Activated CD4-positive, alpha-beta memory T cell treated with anti-CD3 and anti-CD28 coated beads, Interleukin-2, amount 10 ng/mL, durations not matched to agents 7 days and 5 days (primary cell): ENCODE measurements at regions not wholly inside any gene's neighbourhood (a gene's known extent, or its start where the extent isn't known, plus 50 kb on each side); places are given as distances from the start of the nearest gene placed in this dataset.
"Not testable (repeated sequence)": the region's sequence is repeated elsewhere in the genome, so short reads cannot be mapped to it uniquely, and the experiment has no call there.

ENCODE experiments used
- CTCF ChIA-PET: fragments of 350-600 bp; sonication (Branson Sonifier 250); formaldehyde crosslinking; loops from one replicate; lab custom pipeline; 2021; ENCODE audit warnings: antibody characterized with exemption, inconsistent platforms; lab: Charles Lee
- POLR2A ChIA-PET: fragments of 350-600 bp; sonication (Branson Sonifier 250); formaldehyde crosslinking; loops from one replicate; lab custom pipeline; 2021; ENCODE audit warnings: antibody characterized with exemption; lab: Charles Lee
- DNase-seq: peaks from one replicate; pipeline ENCODE4 v3.0.0-alpha.2; 2020
- H3K27ac Mint-ChIP-seq: one replicate; pipeline ENCODE4 v1.8.0; 2021; ENCODE audit warnings: mild to moderate bottlenecking, mixed read lengths
- H3K27me3 Mint-ChIP-seq: one replicate; pipeline ENCODE4 v1.8.0; 2021; ENCODE audit warnings: mixed read lengths
- H3K36me3 Mint-ChIP-seq: one replicate; pipeline ENCODE4 v1.8.0; 2021; ENCODE audit warnings: low read depth, mixed read lengths
- H3K4me1 Mint-ChIP-seq: one replicate; pipeline ENCODE4 v1.8.0; 2021; ENCODE audit warnings: mixed read lengths
- H3K4me3 Mint-ChIP-seq: one replicate; pipeline ENCODE4 v1.8.0; 2021; ENCODE audit warnings: mild to moderate bottlenecking, mixed read lengths
- H3K9me3 Mint-ChIP-seq: one replicate; pipeline ENCODE4 v1.8.0; 2021; ENCODE audit warnings: mixed read lengths

DNA sequence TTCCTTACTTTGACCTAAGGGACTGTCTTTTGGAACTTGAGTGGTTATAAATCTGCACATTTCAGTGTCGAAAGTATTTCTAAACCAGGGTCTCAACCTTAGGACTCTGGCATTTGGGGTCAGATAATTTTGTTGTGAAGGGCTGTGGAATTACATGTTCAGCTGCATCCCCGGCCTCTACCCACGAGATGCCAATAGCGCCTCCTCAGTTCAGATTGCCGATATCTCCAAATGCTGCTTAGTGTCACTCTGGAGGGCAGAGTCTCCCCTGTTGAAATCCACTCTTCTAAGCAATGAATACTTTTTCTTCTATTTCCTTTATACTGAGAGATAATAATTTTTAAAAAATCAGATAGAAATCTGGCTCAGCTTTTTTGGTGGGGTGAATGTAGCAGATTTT, 379.4 kb upstream of the RGS6 start:
- H3K27ac Mint-ChIP-seq, result no peak overlapping the region
- ChIA-PET POLR2A (interaction anchor here (0.9 kb wide), 1 partner anchor 230 kb away, joined by 3 read pairs; no protein-coding TSS in a partner anchor), CTCF (no interaction called here)
- no peaks in the 10 kb centered on the region for H3K9me3 Mint-ChIP-seq
- peaks cover 58% of the 10 kb centered on the region for H3K4me1 Mint-ChIP-seq
- H3K36me3 Mint-ChIP-seq, result peaks cover 13% of the 10 kb centered on the region
- H3K4me3 Mint-ChIP-seq, result no peak overlapping the region
- no peak for DNase-seq
- H3K27me3 Mint-ChIP-seq, result no peaks in the 10 kb centered on the region

DNA sequence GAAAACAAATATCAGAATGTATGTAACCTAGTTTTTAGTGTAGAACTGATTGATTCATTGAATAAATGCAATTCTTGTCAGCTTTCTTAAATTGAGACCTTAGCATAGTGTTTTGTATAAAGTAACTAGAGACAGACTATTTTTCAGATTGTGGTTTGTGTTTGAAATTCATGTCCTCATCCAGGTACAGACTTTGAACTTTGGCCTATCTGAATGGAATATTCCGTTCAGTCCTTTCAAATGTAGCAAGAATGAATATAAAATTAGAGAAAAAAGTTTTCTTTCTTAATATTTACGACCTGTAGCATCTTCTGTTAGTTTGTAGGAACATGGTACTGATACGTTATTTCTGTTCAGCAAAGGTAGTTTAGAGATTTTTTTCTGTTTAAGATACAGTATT, 378.4 kb upstream of the RGS6 start:
- Mint-ChIP-seq H3K9me3 (no peaks in the 10 kb centered on the region), H3K36me3 (peaks cover 13% of the 10 kb centered on the region), H3K27ac (no peak overlapping the region), H3K4me3 (no peak overlapping the region), H3K27me3 (no peaks in the 10 kb centered on the region), H3K4me1 (peaks cover 58% of the 10 kb centered on the region)
- ChIA-PET CTCF (no interaction called here), POLR2A (interaction anchor here (1.6 to 1.7 kb wide), 2 partner anchors 12 to 38 kb away, joined by 3 to 7 read pairs; no protein-coding TSS in a partner anchor)
- DNase-seq, result no peak

DNA sequence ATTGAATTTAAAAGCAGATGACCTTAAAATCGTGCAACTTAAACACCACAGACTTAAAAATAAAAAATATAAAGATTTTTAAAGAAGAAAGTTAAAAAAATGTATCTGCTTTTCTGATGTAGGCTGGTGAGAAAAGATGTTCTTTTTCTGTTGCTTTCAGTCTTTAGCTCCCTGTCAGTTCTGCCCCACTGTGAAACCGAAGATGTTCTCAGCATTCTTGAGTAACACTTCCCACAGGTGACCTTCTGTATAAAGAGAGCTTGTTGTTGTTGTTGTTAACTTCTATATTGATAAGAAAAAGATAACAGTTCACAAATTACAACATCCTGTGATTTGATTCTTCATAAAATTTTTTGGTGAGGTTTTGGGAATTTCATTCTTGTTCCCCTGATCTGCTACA, 377.9 kb upstream of the RGS6 start:
- peaks cover 13% of the 10 kb centered on the region for H3K36me3 Mint-ChIP-seq
- DNase-seq, result no peak
- CTCF ChIA-PET, result interaction anchor here (1.1 to 1.2 kb wide), 2 partner anchors 15 to 412 kb away, joined by 3 to 4 read pairs; no protein-coding TSS in a partner anchor
- H3K27me3 Mint-ChIP-seq, result no peaks in the 10 kb centered on the region
- POLR2A ChIA-PET, result interaction anchor here (0.9 to 2.8 kb wide), 8 partner anchors 13 to 412 kb away, joined by 3 to 14 read pairs (median 3); partner anchors contain the start of gene SIPA1L1
- H3K27ac Mint-ChIP-seq, result peak overlapping the region; percentile 28
- no peak overlapping the region for H3K4me3 Mint-ChIP-seq
- no peaks in the 10 kb centered on the region for H3K9me3 Mint-ChIP-seq
- peaks cover 58% of the 10 kb centered on the region for H3K4me1 Mint-ChIP-seq

DNA sequence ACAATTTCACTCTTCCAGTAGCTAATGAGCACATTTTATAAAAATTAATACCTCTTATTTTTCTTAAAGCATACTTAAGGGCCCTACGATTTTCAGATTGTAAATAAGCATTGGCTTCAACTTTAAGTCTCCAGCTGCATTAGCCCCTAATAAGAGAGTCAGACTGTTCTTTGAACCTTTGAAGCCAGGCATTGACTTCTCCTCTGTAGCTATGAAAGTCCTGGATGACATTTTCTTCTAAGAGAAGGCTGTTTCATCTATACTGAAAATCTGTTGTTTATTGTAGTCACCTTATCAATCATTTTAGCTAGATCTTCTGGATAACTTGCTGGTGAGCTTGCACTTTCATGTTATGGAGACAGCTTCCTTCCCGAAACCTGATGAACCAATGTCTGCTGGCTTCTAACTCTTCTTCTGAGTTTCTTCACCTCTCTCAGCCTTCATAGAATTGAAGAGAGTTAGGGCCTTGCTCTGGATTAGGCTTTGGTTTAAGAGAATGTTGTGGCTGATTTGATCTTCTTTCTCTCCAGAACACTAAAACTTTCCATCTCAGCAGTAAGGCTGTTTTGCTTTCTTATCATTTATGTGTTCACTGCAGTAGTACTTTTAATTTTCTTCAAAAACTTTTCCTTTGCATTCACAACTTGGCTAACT, 377.1 kb upstream of the RGS6 start:
- Mint-ChIP-seq H3K27me3 (no peaks in the 10 kb centered on the region), H3K4me3 (peak overlapping the region; percentile 57), H3K27ac (peak overlapping the region; percentile 86), H3K4me1 (peaks cover 58% of the 10 kb centered on the region), H3K9me3 (no peaks in the 10 kb centered on the region), H3K36me3 (peaks cover 13% of the 10 kb centered on the region)
- POLR2A ChIA-PET, result interaction anchor here (0.6 to 2.8 kb wide), 20 partner anchors 13 to 412 kb away, joined by 3 to 14 read pairs (median 3); partner anchors contain the start of gene SIPA1L1
- CTCF ChIA-PET, result interaction anchor here (0.8 to 1.2 kb wide), 4 partner anchors 16 to 412 kb away, joined by 3 to 4 read pairs (median 3); no protein-coding TSS in a partner anchor
- DNase-seq, result no peak

DNA sequence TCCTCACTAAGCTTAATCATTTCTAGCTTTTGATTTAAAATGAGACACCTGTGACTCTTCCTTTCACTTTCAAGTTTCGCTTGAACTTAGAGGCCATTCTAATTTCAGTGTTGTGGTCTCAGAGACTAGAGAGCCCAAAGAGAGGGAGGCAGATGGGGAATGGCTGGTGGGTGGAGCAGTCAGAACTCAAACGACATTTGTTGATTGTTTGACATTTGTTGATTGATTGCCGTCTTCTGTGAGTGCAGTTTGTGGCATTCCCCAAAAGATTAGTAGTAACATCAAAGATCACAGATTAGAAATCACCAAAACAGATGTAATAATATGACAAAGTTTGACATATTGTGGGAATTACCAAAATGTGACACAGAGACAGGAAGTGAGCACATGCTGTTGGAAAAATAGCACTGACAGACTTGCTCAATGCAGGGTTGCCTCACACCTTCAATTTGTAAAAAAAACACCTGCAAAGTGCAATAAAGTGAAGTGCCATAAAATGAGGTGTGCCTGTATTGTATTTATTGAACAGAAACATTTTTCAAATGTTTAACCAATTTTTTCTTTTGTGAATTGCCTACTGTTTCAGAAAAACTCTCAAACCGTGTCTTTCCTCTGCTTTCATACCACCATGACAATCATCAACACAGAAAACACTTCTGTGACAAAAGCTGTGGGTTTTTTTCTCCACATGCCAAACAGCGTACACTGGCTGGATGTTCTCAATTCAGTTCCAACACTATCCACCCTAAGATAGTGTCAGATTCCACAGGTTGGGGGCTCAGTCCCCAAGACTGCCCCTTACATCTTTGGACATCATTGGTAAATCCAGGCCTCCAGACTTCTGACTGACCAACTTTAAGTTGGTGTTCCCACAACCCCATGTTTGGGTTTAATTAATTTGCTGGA, 376.3 kb upstream of the RGS6 start:
- DNase-seq, result peak; percentile 52
- Mint-ChIP-seq H3K27me3 (no peaks in the 10 kb centered on the region), H3K27ac (peak overlapping the region; percentile 86), H3K4me3 (peak overlapping the region; percentile 57), H3K4me1 (peaks cover 51% of the 10 kb centered on the region), H3K36me3 (peaks cover 13% of the 10 kb centered on the region), H3K9me3 (no peaks in the 10 kb centered on the region)
- CTCF ChIA-PET, result interaction anchor here (0.8 to 0.9 kb wide), 2 partner anchors 29 to 300 kb away, joined by 3 read pairs; no protein-coding TSS in a partner anchor
- POLR2A ChIA-PET, result interaction anchor here (0.6 to 2.8 kb wide), 17 partner anchors 13 to 235 kb away, joined by 3 to 14 read pairs (median 3); partner anchors contain the start of gene SIPA1L1

DNA sequence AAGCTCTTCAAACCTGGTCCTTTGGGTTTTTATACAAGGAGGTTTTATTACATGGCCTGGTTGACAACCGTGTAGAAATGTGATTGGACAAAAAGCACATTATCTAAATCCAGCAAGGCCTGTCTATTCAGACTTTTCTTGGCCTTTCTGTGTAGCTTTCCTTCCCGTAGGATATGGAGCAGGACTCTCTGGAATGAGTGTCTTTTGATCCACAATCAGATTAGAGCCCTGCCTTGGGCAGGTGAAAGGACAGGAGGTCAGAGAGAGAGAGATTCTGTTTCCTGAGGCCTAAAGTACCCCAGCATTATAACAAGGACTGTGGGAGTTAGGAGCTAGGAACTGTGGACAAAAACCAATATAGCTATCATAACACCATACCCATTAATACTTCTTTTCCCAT, 375.5 kb upstream of the RGS6 start:
- Mint-ChIP-seq H3K27me3 (no peaks in the 10 kb centered on the region), H3K4me3 (no peak overlapping the region), H3K27ac (no peak overlapping the region), H3K4me1 (peaks cover 43% of the 10 kb centered on the region), H3K9me3 (no peaks in the 10 kb centered on the region), H3K36me3 (peaks cover 9% of the 10 kb centered on the region)
- POLR2A ChIA-PET, result interaction anchor here (1.6 to 2.8 kb wide), 2 partner anchors 102 to 236 kb away, joined by 4 to 14 read pairs; partner anchors contain the start of gene SIPA1L1
- DNase-seq, result no peak
- CTCF ChIA-PET, result no interaction called here

DNA sequence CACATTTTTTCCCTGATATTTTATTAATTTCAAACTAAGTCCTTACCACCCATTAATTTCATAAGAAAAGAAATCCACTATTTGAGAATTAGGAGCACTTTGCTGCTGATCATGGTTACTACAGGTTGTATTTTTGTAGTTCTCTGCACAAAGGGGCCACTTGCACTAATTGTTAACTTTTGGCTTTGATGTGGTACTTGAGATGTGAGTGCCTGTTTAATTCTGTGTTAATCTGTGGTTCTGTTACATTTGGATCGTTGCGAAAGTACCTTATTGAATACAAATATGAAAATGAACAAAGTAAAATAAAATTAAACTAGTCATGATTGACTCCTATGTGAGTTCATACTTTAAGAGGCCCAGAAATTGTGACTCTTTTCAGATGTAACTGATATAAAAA, 374.9 kb upstream of the RGS6 start:
- CTCF ChIA-PET, result no interaction called here
- H3K4me3 Mint-ChIP-seq, result no peak overlapping the region
- H3K27me3 Mint-ChIP-seq, result no peaks in the 10 kb centered on the region
- H3K27ac Mint-ChIP-seq, result no peak overlapping the region
- no peaks in the 10 kb centered on the region for H3K9me3 Mint-ChIP-seq
- POLR2A ChIA-PET, result no interaction called here
- H3K4me1 Mint-ChIP-seq, result peaks cover 43% of the 10 kb centered on the region
- H3K36me3 Mint-ChIP-seq, result peaks cover 7% of the 10 kb centered on the region
- DNase-seq, result no peak

DNA sequence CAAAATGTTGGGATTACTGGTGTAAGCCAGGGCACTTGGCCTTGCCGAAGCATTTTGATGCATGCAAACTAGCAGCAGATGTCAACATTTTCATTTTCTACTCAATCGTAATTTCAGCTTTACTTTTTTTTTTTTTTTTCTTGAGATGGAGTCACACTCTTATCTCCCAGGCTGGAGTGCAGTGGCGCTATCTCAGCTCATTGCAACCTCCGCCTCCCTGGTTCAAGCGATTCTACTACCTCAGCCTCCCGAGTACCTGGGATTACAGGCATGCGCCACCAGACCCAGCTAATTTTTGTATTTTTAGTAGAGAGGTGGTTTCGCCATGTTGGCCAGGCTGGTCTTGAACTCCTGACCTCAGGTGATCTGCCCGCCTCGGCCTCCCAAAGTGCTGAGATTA, 373.3 kb upstream of the RGS6 start:
- H3K27me3 Mint-ChIP-seq, H3K36me3 Mint-ChIP-seq, H3K4me3 Mint-ChIP-seq, H3K9me3 Mint-ChIP-seq, DNase-seq, H3K27ac Mint-ChIP-seq, POLR2A ChIA-PET: not testable (repeated sequence)
- H3K4me1 Mint-ChIP-seq, result peaks cover 38% of the 10 kb centered on the region
- CTCF ChIA-PET, result interaction anchor here (1.5 kb wide), 1 partner anchor 38 kb away, joined by 3 read pairs; no protein-coding TSS in a partner anchor

DNA sequence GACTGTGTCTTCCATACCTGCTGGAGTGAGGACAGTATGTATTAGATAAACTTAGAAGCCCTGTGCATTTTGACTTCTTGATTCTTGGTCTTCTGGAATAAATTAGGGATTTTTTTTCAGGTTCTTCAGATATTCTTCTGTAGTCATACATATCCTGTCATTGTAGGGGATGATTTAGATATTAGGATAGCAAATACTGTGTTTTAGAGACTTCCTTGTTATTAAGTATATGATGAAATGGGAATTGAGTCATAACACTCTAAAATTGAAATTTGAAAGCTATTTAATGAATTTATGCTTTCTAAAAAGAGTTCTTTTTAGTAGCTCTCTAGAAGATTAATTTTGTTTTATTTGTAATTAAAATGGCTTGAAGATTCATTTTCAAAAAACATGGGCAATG, 371.5 kb upstream of the RGS6 start:
- POLR2A ChIA-PET, result no interaction called here
- Mint-ChIP-seq H3K27ac (no peak overlapping the region), H3K9me3 (no peaks in the 10 kb centered on the region), H3K27me3 (no peaks in the 10 kb centered on the region), H3K4me1 (peaks cover 24% of the 10 kb centered on the region), H3K36me3 (no peaks in the 10 kb centered on the region), H3K4me3 (no peak overlapping the region)
- CTCF ChIA-PET, result no interaction called here
- no peak for DNase-seq

DNA sequence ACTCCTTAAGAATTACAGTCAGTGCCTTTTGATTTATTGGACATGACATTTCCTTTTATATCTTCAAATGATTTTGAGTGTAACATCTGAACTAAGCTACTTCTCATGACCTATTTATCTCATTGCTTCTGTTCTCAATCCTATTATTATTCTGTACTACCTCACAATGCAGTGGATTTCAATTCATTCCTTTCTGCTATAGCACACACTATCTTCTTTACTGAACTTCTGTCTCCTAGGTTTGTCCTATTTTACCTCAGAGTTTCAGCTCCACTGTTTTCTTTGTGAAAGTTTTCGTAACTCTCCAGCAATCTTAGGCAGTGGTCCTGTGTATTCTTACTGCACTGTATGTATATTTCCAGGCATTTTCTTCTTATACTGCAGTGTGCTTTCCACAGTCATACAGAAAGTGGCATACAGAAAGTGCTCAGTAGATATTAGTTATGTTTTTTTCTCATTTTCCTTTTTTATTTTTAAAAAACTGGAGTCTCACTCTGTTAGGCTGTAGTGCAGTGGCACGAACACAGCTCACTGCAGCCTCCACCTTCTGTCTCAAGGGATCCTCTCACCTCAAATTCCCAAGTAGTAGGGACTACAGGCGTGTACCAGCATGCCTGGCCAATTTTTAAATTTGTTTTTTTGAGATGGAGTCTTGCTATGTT, 368.6 kb upstream of the RGS6 start:
- H3K9me3 Mint-ChIP-seq, result no peaks in the 10 kb centered on the region
- peaks cover 12% of the 10 kb centered on the region for H3K4me1 Mint-ChIP-seq
- no peaks in the 10 kb centered on the region for H3K36me3 Mint-ChIP-seq
- no peaks in the 10 kb centered on the region for H3K27me3 Mint-ChIP-seq
- POLR2A ChIA-PET, result no interaction called here
- no peak overlapping the region for H3K27ac Mint-ChIP-seq
- no peak overlapping the region for H3K4me3 Mint-ChIP-seq
- CTCF ChIA-PET, result no interaction called here
- no peak for DNase-seq

DNA sequence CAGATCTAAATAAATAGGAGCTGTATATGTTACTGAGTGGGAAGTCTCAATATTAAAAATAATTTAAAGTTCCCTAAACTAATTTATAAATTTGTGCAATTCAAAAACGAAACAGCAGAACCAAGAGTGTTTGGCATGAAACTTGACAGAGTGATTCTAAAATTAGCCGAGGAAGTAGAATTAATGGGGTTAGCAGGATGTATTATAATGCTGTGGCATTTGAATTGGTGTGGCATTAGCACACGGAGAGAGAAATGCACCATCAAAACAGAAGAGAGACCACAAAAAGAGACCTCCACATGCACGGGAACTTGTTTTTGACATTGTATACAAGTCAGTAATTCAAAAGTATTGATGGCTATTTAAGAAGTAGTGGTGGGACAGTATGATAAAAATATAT, 366.0 kb upstream of the RGS6 start:
- CTCF ChIA-PET, result no interaction called here
- Mint-ChIP-seq H3K36me3 (no peaks in the 10 kb centered on the region), H3K9me3 (no peaks in the 10 kb centered on the region), H3K27me3 (no peaks in the 10 kb centered on the region), H3K4me3 (no peak overlapping the region), H3K27ac (peak overlapping the region; percentile 8), H3K4me1 (peaks cover 12% of the 10 kb centered on the region)
- POLR2A ChIA-PET, result no interaction called here
- no peak for DNase-seq

DNA sequence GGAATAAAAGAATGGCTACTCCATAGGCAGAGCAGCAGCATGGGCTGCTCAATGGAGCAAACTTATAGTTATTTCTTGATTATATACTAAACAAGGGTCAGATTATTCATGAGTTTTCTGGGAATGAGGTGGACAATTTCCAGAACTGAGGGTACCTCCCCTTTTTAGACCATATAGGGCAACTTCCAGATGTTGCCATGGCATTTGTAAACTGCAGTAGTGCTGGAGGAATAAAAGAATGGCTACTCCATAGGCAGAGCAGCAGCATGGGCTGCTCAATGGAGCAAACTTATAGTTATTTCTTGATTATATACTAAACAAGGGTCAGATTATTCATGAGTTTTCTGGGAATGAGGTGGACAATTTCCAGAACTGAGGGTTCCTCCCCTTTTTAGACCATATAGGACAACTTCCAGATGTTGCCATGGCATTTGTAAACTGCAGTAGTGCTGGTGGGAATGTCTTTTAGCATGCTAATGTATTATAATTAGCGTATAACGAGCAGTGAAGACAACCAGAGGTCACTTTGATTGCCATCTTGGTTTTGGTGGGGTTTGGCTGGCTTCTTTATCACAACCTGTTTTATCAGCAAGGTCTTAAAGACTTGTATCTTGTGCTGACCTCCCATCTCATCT, 364.6 kb upstream of the RGS6 start:
- H3K9me3 Mint-ChIP-seq, CTCF ChIA-PET, H3K27ac Mint-ChIP-seq, DNase-seq, H3K27me3 Mint-ChIP-seq, H3K36me3 Mint-ChIP-seq, H3K4me3 Mint-ChIP-seq, POLR2A ChIA-PET: not testable (repeated sequence)
- H3K4me1 Mint-ChIP-seq, result peaks cover 12% of the 10 kb centered on the region
